ENCODE measurements at regions not wholly inside any gene's neighbourhood (a gene's known extent, or its start where the extent isn't known, plus 50 kb on each side); places are given as distances from the start of the nearest gene placed in this dataset.

- Mint-ChIP-seq H3K9me3 (ENCODE audit: insufficient read depth) (peaks cover 8% of the 10 kb centered on the region), H3K4me1 (no peaks in the 10 kb centered on the region), H3K27ac (no peak overlapping the region), H3K4me3 (no peak overlapping the region), H3K27me3 (no peaks in the 10 kb centered on the region)
- Histone ChIP-seq H3K27ac (ENCODE audit: low read length in 2 of 2) (no peak overlapping the region), H4K20me1 (ENCODE audit: control insufficient read depth, insufficient read depth, low read length, poor library complexity, severe bottlenecking) (no peaks in the 10 kb centered on the region), H3K79me2 (ENCODE audit: control insufficient read depth, insufficient read depth, low read length) (no peaks in the 10 kb centered on the region), H3K36me3 (replicated peaks in 1 of 2; ENCODE audit: control extremely low read depth in 1 of 2, control insufficient read depth in 1 of 2, extremely low read depth in 1 of 2, insufficient read depth in 2 of 2, low read length in 1 of 2) (no peaks in the 10 kb centered on the region), H3K4me1 (ENCODE audit: control insufficient read depth in 2 of 2, insufficient read depth in 2 of 2, low read length in 2 of 2) (no peaks in the 10 kb centered on the region), H3K9me3 (ENCODE audit: control extremely low read depth in 1 of 3, control insufficient read depth in 2 of 3, insufficient read depth in 1 of 3, low read length in 2 of 3) (peaks cover 0 to 3% (median 0%) of the 10 kb centered on the region in 3 donors), H2AFZ (ENCODE audit: insufficient read depth, low read depth, low read length, poor library complexity, severe bottlenecking) (no peak overlapping the region), H3K4me3 (ENCODE audit: control extremely low read depth in 1 of 5, extremely low read depth in 1 of 5, insufficient read depth in 1 of 5, low read depth in 2 of 5, low read length in 4 of 5) (no peak overlapping the region), H3K4me2 (replicated peaks; ENCODE audit: low read depth, low read length, poor library complexity, severe bottlenecking) (no peak overlapping the region), H3K9ac (ENCODE audit: low read length) (no peak overlapping the region), H3K27me3 (replicated peaks in 1 of 4; ENCODE audit: control extremely low read depth in 1 of 4, control insufficient read depth in 3 of 4, insufficient read depth in 4 of 4, low read length in 3 of 4) (no peaks in the 10 kb centered on the region)
- intact Hi-C loops (cut with micrococcal nuclease), result no loop called here
- WGBS (ENCODE audit: insufficient coverage), result no CpG with 5 or more reads among the region's 1 CpG
- ChIA-PET POLR2A (no interaction called here), CTCF (no interaction called here)
- DNase-seq (no peak), ATAC-seq (ENCODE audit: low read depth) (no peak)
- TF ChIP-seq EZH2 (IDR thresholded peaks at IDR 0.05; ENCODE audit: borderline replicate concordance, insufficient read depth, low read depth, low read length, poor library complexity, severe bottlenecking) (no peak), CTCF (IDR thresholded peaks at IDR 0.05) (no peak)
Observed at GRCh38 chr3:76731471-76731870, 308.4 kb upstream of the ROBO2 start.

GRCh38 chr3:76733073-76733759 lies 306.7 kb upstream of the ROBO2 start:
- ATAC-seq (ENCODE audit: low read depth) (no peak), DNase-seq (no peak)
- H3K27me3 ChIP-seq (replicated peaks in 1 of 4; ENCODE audit: control extremely low read depth in 1 of 4, control insufficient read depth in 3 of 4, insufficient read depth in 4 of 4, low read length in 3 of 4), result no peaks in the 10 kb centered on the region
- H3K27ac ChIP-seq (ENCODE audit: low read length in 2 of 2), result no peak overlapping the region
- WGBS (ENCODE audit: insufficient coverage), result no CpG with 5 or more reads among the region's 1 CpG
- H3K9ac ChIP-seq (ENCODE audit: low read length), result no peak overlapping the region
- H3K9me3 ChIP-seq (ENCODE audit: control extremely low read depth in 1 of 3, control insufficient read depth in 2 of 3, insufficient read depth in 1 of 3, low read length in 2 of 3), result peaks cover 0 to 3% (median 0%) of the 10 kb centered on the region in 3 donors
- H2AFZ ChIP-seq (ENCODE audit: insufficient read depth, low read depth, low read length, poor library complexity, severe bottlenecking), result no peak overlapping the region
- no peak for TF ChIP-seq CTCF (IDR thresholded peaks at IDR 0.05)
- no peak for TF ChIP-seq EZH2 (IDR thresholded peaks at IDR 0.05; ENCODE audit: borderline replicate concordance, insufficient read depth, low read depth, low read length, poor library complexity, severe bottlenecking)
- no peaks in the 10 kb centered on the region for H3K36me3 ChIP-seq (replicated peaks in 1 of 2; ENCODE audit: control extremely low read depth in 1 of 2, control insufficient read depth in 1 of 2, extremely low read depth in 1 of 2, insufficient read depth in 2 of 2, low read length in 1 of 2)
- intact Hi-C loops (cut with micrococcal nuclease), result no loop called here
- CTCF ChIA-PET, result no interaction called here
- no peaks in the 10 kb centered on the region for H3K79me2 ChIP-seq (ENCODE audit: control insufficient read depth, insufficient read depth, low read length)
- H4K20me1 ChIP-seq (ENCODE audit: control insufficient read depth, insufficient read depth, low read length, poor library complexity, severe bottlenecking), result no peaks in the 10 kb centered on the region
- no peak overlapping the region for H3K4me2 ChIP-seq (replicated peaks; ENCODE audit: low read depth, low read length, poor library complexity, severe bottlenecking)
- Mint-ChIP-seq H3K27me3 (no peaks in the 10 kb centered on the region), H3K4me1 (no peaks in the 10 kb centered on the region), H3K9me3 (ENCODE audit: insufficient read depth) (peaks cover 6% of the 10 kb centered on the region), H3K27ac (no peak overlapping the region), H3K4me3 (no peak overlapping the region)
- POLR2A ChIA-PET, result no interaction called here
- no peak overlapping the region for H3K4me3 ChIP-seq (ENCODE audit: control extremely low read depth in 1 of 5, extremely low read depth in 1 of 5, insufficient read depth in 1 of 5, low read depth in 2 of 5, low read length in 4 of 5)
- no peaks in the 10 kb centered on the region for H3K4me1 ChIP-seq (ENCODE audit: control insufficient read depth in 2 of 2, insufficient read depth in 2 of 2, low read length in 2 of 2)
